ENCODE measurements at regions not wholly inside any gene's neighbourhood (a gene's known extent, or its start where the extent isn't known, plus 50 kb on each side); places are given as distances from the start of the nearest gene placed in this dataset.

GRCh38 chr2:223529696-223530095 is 72.5 kb downstream of the SCG2 start:
- Mint-ChIP-seq H3K27me3 (ENCODE audit: low read depth) (peaks cover 2% of the 10 kb centered on the region), H3K36me3 (ENCODE audit: low read depth) (no peaks in the 10 kb centered on the region), H3K4me3 (no peak overlapping the region), H3K9me3 (ENCODE audit: insufficient read depth) (no peaks in the 10 kb centered on the region), H3K4me1 (ENCODE audit: low read depth) (no peaks in the 10 kb centered on the region), H3K27ac (no peak overlapping the region)
- DNase-seq (no peak), ATAC-seq (no peak)
- ChIA-PET CTCF (no interaction called here), POLR2A (no interaction called here)

DNA sequence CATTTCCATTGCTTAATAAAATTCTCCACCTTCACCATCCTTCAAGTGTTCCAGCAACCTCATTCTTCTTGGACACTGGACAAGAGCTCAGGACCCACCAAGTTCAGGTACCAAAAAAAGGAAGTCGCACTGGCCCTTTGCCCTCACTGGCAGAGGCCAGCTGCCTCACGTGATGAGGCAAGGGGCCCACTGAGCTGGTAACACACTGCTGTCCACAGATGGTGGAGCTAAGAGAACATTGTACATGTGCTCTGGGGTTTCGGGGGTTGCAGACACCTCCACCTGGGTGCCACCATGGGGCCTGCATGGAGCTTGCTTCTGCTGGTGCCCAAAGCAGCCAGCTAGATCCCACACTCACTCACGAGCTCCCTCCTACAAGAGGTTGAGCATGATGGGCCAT is 71.3 kb downstream of the SCG2 start:
- ChIA-PET CTCF (no interaction called here), POLR2A (no interaction called here)

GRCh38 chr2:223532161-223532560 is 70.0 kb downstream of the SCG2 start:
- H3K4me3 Mint-ChIP-seq: no peak overlapping the region
- H3K9me3 Mint-ChIP-seq (ENCODE audit: insufficient read depth): no peaks in the 10 kb centered on the region
- H3K27me3 Mint-ChIP-seq (ENCODE audit: low read depth): no peaks in the 10 kb centered on the region
- no peaks in the 10 kb centered on the region for H3K36me3 Mint-ChIP-seq (ENCODE audit: low read depth)
- no peaks in the 10 kb centered on the region for H3K4me1 Mint-ChIP-seq (ENCODE audit: low read depth)
- POLR2A ChIA-PET: no interaction called here
- ATAC-seq: no peak
- H3K27ac Mint-ChIP-seq: no peak overlapping the region
- DNase-seq: no peak
- CTCF ChIA-PET: no interaction called here

More for the DNA sequence above, 71.3 kb downstream of the SCG2 start:
- Mint-ChIP-seq H3K4me1 (ENCODE audit: low read depth) (no peaks in the 10 kb centered on the region), H3K4me3 (no peak overlapping the region), H3K27me3 (ENCODE audit: low read depth) (peaks cover under 1% of the 10 kb centered on the region), H3K36me3 (ENCODE audit: low read depth) (no peaks in the 10 kb centered on the region), H3K9me3 (ENCODE audit: insufficient read depth) (no peaks in the 10 kb centered on the region), H3K27ac (no peak overlapping the region)
- DNase-seq: no peak
- ATAC-seq: no peak

GRCh38 chr2:223532712-223533111 is 69.4 kb downstream of the SCG2 start:
- ChIA-PET CTCF (no interaction called here), POLR2A (no interaction called here)
- Mint-ChIP-seq H3K9me3 (ENCODE audit: insufficient read depth) (no peaks in the 10 kb centered on the region), H3K27ac (no peak overlapping the region), H3K4me1 (ENCODE audit: low read depth) (no peaks in the 10 kb centered on the region), H3K27me3 (ENCODE audit: low read depth) (no peaks in the 10 kb centered on the region), H3K36me3 (ENCODE audit: low read depth) (no peaks in the 10 kb centered on the region), H3K4me3 (no peak overlapping the region)
- no peak for ATAC-seq
- DNase-seq: no peak

DNA sequence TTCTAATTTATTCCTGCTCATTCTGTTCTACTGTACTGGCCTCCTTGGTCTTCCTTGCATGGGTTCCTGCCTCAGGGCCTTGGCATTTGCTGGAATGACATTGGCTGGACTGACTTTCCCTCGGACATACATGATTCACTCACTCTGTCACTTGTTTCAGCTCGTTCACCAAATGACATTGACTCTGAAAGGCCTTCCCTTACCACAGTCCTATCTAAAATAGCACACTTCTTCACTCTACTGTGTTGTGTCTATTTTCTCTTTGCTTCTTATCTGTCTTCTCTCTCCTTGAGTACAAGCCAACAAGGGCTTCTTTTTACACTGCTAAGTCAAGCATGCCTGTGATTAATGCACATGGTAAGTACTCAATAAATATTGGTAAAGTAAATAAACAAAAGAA is 65.6 kb downstream of the SCG2 start:
- no peak overlapping the region for H3K27ac Mint-ChIP-seq

DNA sequence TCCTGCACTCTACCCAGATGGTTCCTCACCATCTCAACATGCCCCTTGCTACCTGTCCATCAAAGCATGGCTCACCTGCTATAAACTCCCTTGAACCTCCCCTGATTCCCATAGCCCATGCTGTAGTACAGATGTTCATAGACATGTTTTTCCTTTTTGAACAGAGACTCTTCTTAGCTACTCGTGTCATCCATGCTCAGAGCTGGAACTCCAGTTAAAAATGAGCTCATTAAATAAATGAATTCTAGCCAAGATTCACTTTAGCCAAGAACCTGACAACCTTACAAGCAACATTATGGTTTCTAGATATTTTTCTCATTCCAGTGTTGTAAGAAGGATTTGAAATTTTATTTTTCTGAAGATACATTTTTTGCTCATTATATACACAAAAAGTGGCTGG is 65.0 kb downstream of the SCG2 start:
- H3K4me3 Mint-ChIP-seq: no peak overlapping the region
- H3K9me3 Mint-ChIP-seq (ENCODE audit: insufficient read depth): no peaks in the 10 kb centered on the region
- no peaks in the 10 kb centered on the region for H3K36me3 Mint-ChIP-seq (ENCODE audit: low read depth)
- H3K27me3 Mint-ChIP-seq (ENCODE audit: low read depth): no peaks in the 10 kb centered on the region
- ATAC-seq (no peak), DNase-seq (no peak)
- POLR2A ChIA-PET: no interaction called here
- no peaks in the 10 kb centered on the region for H3K4me1 Mint-ChIP-seq (ENCODE audit: low read depth)
- no peak overlapping the region for H3K27ac Mint-ChIP-seq
- CTCF ChIA-PET: no interaction called here

More for the DNA sequence above, 65.6 kb downstream of the SCG2 start:
- no peak for DNase-seq
- POLR2A ChIA-PET: no interaction called here
- ATAC-seq: no peak
- CTCF ChIA-PET: no interaction called here
- H3K9me3 Mint-ChIP-seq (ENCODE audit: insufficient read depth): no peaks in the 10 kb centered on the region
- no peaks in the 10 kb centered on the region for H3K4me1 Mint-ChIP-seq (ENCODE audit: low read depth)
- H3K27me3 Mint-ChIP-seq (ENCODE audit: low read depth): no peaks in the 10 kb centered on the region
- no peaks in the 10 kb centered on the region for H3K36me3 Mint-ChIP-seq (ENCODE audit: low read depth)
- H3K4me3 Mint-ChIP-seq: no peak overlapping the region

DNA sequence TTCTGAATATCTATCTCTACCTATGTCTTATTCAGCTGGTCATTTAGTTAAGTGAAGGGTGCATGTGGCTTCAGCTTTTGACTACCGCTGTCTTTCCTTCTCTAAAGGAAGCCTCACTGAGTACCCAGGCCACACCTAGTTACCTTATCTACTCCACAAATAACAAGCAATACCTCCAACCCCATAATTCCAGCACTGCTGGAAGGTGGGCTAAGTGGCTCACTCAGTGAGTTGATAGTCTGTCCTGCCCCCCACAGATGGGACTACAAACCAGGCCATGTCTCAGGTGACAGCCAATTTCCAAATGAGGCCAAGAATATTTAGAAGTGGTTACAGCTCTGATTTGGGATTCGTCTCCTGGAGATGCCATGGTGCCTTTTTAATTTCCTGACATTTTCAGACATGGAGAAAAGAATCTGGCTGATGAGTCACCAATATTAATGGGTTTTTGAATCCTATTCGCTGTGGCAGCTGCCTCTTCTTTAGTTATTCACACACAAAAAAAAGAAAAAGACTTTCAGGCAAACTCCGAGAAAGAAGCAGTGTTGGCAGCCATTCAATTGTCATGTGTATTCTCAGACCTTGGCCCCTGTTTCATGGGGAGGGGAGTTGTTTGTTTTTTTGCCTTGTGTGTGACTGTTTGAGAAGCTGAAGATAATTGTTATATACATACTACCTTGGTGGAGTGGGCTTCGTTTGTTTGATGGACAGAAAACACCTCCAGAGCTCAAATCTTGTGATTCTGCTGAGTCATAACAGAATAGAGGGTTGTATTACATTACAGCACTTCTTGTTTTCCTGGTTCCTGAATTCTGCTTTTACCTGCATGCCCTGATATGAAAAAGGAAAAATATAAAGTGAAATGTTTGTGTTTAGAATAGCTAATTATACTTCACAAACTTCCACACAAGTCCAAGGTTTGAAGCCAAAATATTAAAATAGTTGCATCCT is 64.2 kb downstream of the SCG2 start:
- DNase-seq: no peak
- Mint-ChIP-seq H3K27me3 (ENCODE audit: low read depth) (no peaks in the 10 kb centered on the region), H3K4me1 (ENCODE audit: low read depth) (no peaks in the 10 kb centered on the region), H3K36me3 (ENCODE audit: low read depth) (no peaks in the 10 kb centered on the region), H3K9me3 (ENCODE audit: insufficient read depth) (no peaks in the 10 kb centered on the region), H3K27ac (no peak overlapping the region), H3K4me3 (no peak overlapping the region)
- no peak for ATAC-seq
- ChIA-PET POLR2A (no interaction called here), CTCF (no interaction called here)

GRCh38 chr2:223538920-223539440 is 63.2 kb downstream of the SCG2 start:
- ChIA-PET CTCF (no interaction called here), POLR2A (no interaction called here)
- no peaks in the 10 kb centered on the region for H3K4me1 Mint-ChIP-seq (ENCODE audit: low read depth)
- no peaks in the 10 kb centered on the region for H3K27me3 Mint-ChIP-seq (ENCODE audit: low read depth)
- no peak overlapping the region for H3K27ac Mint-ChIP-seq
- ATAC-seq (no peak), DNase-seq (no peak)
- no peaks in the 10 kb centered on the region for H3K9me3 Mint-ChIP-seq (ENCODE audit: insufficient read depth)
- H3K36me3 Mint-ChIP-seq (ENCODE audit: low read depth): no peaks in the 10 kb centered on the region
- no peak overlapping the region for H3K4me3 Mint-ChIP-seq

DNA sequence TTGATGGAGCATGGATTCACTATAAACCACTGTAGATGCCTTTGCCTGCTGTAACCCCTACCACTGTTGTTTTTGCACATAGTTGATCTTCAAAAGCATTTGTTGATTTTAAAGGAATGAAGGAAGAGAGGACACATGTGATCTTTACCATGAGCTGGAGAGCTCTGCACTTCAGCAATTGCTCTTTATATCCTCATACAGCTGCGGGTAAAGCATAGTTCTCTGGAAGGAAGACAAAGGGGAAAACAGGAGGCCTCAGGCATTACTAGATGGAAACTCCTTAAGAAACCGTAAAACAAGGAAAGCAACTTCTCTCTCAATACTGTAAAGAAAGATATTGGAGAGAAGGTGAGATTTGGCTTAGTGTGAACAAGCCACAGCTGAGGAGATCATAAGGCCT is 60.6 kb downstream of the SCG2 start:
- ATAC-seq: no peak
- CTCF ChIA-PET: no interaction called here
- Mint-ChIP-seq H3K27ac (no peak overlapping the region), H3K4me3 (no peak overlapping the region), H3K9me3 (ENCODE audit: insufficient read depth) (no peaks in the 10 kb centered on the region), H3K36me3 (ENCODE audit: low read depth) (no peaks in the 10 kb centered on the region), H3K27me3 (ENCODE audit: low read depth) (no peaks in the 10 kb centered on the region), H3K4me1 (ENCODE audit: low read depth) (no peaks in the 10 kb centered on the region)
- no peak for DNase-seq
- POLR2A ChIA-PET: no interaction called here

DNA sequence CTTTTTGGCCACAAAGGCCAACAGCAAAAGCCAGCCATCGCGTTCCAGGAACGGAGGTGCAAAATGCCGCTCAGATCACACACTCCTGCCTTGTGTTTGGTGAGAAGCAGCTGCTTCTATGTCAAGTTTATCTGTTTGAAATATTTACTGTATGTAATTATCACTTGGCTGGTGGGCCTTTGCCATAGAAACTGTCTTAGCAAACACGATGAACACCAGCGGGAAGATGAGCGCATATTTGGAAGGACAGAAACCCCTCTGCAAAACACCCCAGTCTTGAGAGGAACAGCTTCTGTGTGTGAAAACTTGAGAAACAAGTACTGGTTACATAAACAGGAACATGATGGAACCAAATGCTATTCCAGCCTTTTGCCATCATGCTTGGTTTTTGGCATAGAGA is 59.7 kb downstream of the SCG2 start:
- Mint-ChIP-seq H3K4me3 (no peak overlapping the region), H3K4me1 (ENCODE audit: low read depth) (no peaks in the 10 kb centered on the region), H3K36me3 (ENCODE audit: low read depth) (no peaks in the 10 kb centered on the region), H3K27ac (no peak overlapping the region), H3K9me3 (ENCODE audit: insufficient read depth) (no peaks in the 10 kb centered on the region), H3K27me3 (ENCODE audit: low read depth) (no peaks in the 10 kb centered on the region)
- ATAC-seq (no peak), DNase-seq (no peak)
- POLR2A ChIA-PET: no interaction called here
- CTCF ChIA-PET: no interaction called here

DNA sequence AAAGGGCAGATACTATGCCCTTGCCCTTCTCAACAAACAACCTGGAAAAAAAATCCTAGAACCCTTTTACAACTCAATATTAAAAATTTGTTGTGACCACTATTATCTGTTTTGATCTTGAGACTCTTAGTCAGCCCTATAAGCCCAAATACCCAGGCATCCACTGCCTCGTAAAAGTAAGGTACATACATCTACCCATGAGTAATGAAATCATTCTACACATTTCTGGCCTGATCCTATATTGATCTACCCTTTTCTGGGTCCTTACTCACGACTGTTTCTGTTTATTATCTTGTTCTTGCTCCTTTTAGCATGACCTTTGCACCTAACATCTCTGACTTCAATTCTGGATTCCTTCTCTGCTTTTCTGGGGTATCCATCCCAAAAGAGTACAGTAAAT is 56.8 kb downstream of the SCG2 start:
- H3K36me3 Mint-ChIP-seq (ENCODE audit: low read depth): no peaks in the 10 kb centered on the region
- ATAC-seq: no peak
- H3K27me3 Mint-ChIP-seq (ENCODE audit: low read depth): no peaks in the 10 kb centered on the region
- H3K27ac Mint-ChIP-seq: no peak overlapping the region
- POLR2A ChIA-PET: no interaction called here
- no peaks in the 10 kb centered on the region for H3K9me3 Mint-ChIP-seq (ENCODE audit: insufficient read depth)
- no peaks in the 10 kb centered on the region for H3K4me1 Mint-ChIP-seq (ENCODE audit: low read depth)
- no peak for DNase-seq
- H3K4me3 Mint-ChIP-seq: no peak overlapping the region
- CTCF ChIA-PET: no interaction called here

- CTCF ChIA-PET: no interaction called here
- no peak for DNase-seq
- no peaks in the 10 kb centered on the region for H3K4me1 Mint-ChIP-seq (ENCODE audit: low read depth)
- no peak for ATAC-seq
- H3K27me3 Mint-ChIP-seq (ENCODE audit: low read depth): no peaks in the 10 kb centered on the region
- POLR2A ChIA-PET: no interaction called here
- H3K4me3 Mint-ChIP-seq: no peak overlapping the region
- H3K9me3 Mint-ChIP-seq (ENCODE audit: insufficient read depth): no peaks in the 10 kb centered on the region
- no peak overlapping the region for H3K27ac Mint-ChIP-seq
- no peaks in the 10 kb centered on the region for H3K36me3 Mint-ChIP-seq (ENCODE audit: low read depth)
Measured at GRCh38 chr2:223545830-223546229, 56.3 kb downstream of the SCG2 start.
